GM21515 (cell line): ENCODE measurements at regions not wholly inside any gene's neighbourhood (a gene's known extent, or its start where the extent isn't known, plus 50 kb on each side); places are given as distances from the start of the nearest gene placed in this dataset.
"Not testable (repeated sequence)": the region's sequence is repeated elsewhere in the genome, so short reads cannot be mapped to it uniquely, and the experiment has no call there.

Experiments used
- ATAC-seq: cut with Tn5 transposase; IDR thresholded peaks from one replicate; pipeline ENCODE4 v1.9.1; 2021; ENCODE audit not compliant: unreplicated experiment

GRCh38 chr20:47957989-47958801 lies 172.9 kb upstream of the SULF2 start:
- ATAC-seq = not testable (repeated sequence)

- no peak for ATAC-seq
Measured at GRCh38 chr20:47957135-47957534, 171.9 kb upstream of the SULF2 start.

GRCh38 chr20:47956268-47956995 lies 171.2 kb upstream of the SULF2 start:
- ATAC-seq = no peak

GRCh38 chr20:47953471-47953870 lies 168.2 kb upstream of the SULF2 start:
- ATAC-seq = no peak

GRCh38 chr20:47952023-47952564 lies 166.8 kb upstream of the SULF2 start:
- no peak for ATAC-seq

GRCh38 chr20:47951521-47951971 lies 166.3 kb upstream of the SULF2 start:
- ATAC-seq = no peak

- no peak for ATAC-seq
Measured at GRCh38 chr20:47950913-47951283, 165.6 kb upstream of the SULF2 start.

- no peak for ATAC-seq
Measured at GRCh38 chr20:47950124-47950912, 165.0 kb upstream of the SULF2 start.

- ATAC-seq = no peak
Measured at GRCh38 chr20:47949230-47949629, 163.9 kb upstream of the SULF2 start.

GRCh38 chr20:47944682-47945081 lies 159.4 kb upstream of the SULF2 start:
- no peak for ATAC-seq

GRCh38 chr20:47941869-47942268 lies 156.6 kb upstream of the SULF2 start:
- no peak for ATAC-seq

- ATAC-seq = no peak
Measured at GRCh38 chr20:47940101-47940813, 155.0 kb upstream of the SULF2 start.

- no peak for ATAC-seq
Measured at GRCh38 chr20:47936612-47937011, 151.3 kb upstream of the SULF2 start.

- no peak for ATAC-seq
Measured at GRCh38 chr20:47934761-47935160, 149.5 kb upstream of the SULF2 start.

GRCh38 chr20:47931443-47931842 lies 146.2 kb upstream of the SULF2 start:
- ATAC-seq = no peak

- no peak for ATAC-seq
Measured at GRCh38 chr20:47931002-47931401, 145.7 kb upstream of the SULF2 start.

- ATAC-seq = no peak
Measured at GRCh38 chr20:47929368-47930115, 144.3 kb upstream of the SULF2 start.

- ATAC-seq = no peak
Measured at GRCh38 chr20:47927944-47928343, 142.7 kb upstream of the SULF2 start.

- no peak for ATAC-seq
Measured at GRCh38 chr20:47927385-47927851, 142.1 kb upstream of the SULF2 start.

GRCh38 chr20:47926731-47927130 lies 141.4 kb upstream of the SULF2 start:
- no peak for ATAC-seq
